ENCODE measurements at regions not wholly inside any gene's neighbourhood (a gene's known extent, or its start where the extent isn't known, plus 50 kb on each side); places are given as distances from the start of the nearest gene placed in this dataset.
"Not testable (repeated sequence)": the region's sequence is repeated elsewhere in the genome, so short reads cannot be mapped to it uniquely, and the experiment has no call there.

DNA sequence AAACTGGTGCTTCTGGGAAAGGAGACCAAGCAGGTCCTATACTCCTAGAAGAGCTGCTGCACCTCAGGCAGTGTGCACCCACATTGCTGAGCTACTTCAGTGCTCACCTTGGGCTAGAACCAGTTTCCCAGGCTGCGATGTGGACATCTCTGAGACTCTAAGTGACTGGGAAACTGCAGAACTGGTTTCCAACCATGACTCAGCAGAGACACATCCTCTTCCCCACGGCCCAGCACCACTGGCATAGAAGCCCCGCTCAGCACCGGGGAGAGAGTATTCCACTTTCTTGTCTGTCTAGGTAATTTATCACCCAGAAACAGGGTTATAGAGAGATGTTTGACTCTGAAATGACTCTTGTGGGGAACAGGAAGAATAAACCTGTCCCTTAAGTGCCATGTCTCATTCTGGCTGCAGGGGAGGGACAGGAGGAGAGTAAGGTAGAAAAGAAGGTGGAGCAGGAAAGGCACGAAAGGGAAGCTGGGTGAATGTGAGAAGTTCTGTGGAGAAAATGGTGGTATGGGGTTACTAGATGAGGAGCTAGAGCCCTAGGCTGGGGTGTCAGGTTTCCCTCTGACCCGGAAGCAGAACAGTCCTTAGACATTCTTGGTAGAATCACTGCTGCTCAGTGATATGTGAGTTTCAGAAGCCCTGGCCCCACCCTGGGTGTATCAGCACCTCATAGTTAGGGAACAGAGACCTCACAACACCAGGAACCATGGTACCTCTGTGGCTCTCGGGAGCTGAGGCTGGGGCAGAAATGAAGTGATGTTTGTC, 340.4 kb upstream of the NCAM1 start:
- TF ChIP-seq, protein P1, sequence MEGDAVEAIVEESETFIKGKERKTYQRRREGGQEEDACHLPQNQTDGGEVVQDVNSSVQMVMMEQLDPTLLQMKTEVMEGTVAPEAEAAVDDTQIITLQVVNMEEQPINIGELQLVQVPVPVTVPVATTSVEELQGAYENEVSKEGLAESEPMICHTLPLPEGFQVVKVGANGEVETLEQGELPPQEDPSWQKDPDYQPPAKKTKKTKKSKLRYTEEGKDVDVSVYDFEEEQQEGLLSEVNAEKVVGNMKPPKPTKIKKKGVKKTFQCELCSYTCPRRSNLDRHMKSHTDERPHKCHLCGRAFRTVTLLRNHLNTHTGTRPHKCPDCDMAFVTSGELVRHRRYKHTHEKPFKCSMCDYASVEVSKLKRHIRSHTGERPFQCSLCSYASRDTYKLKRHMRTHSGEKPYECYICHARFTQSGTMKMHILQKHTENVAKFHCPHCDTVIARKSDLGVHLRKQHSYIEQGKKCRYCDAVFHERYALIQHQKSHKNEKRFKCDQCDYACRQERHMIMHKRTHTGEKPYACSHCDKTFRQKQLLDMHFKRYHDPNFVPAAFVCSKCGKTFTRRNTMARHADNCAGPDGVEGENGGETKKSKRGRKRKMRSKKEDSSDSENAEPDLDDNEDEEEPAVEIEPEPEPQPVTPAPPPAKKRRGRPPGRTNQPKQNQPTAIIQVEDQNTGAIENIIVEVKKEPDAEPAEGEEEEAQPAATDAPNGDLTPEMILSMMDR (IDR thresholded peaks at IDR 0.05; ENCODE audit: insufficient read depth, missing control alignments), result no peak
- DNase-seq (ENCODE audit: insufficient read length, low spot score), result no peak
- no peak for FAIRE-seq

DNA sequence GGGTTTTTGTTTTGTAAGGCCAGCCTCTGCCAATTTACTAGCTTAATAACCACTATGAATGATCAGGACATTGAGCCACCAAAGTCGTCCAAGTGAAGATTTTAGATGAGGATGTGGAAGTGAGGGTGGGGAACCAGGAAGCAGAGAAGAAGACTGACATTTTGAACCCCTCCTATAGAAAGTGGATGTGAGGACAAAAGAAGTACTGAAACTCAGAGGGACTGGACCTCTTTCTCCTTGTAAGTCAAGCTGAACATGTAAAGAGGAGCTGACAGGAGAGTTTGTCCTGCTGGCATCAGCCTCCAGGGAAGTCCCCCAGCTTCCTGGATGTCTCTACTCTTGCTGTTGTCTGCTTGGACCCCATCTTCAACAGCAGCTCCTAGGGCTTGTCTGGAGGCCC, 338.2 kb upstream of the NCAM1 start:
- no peak for FAIRE-seq
- TF ChIP-seq, protein P1 (IDR thresholded peaks at IDR 0.05; ENCODE audit: insufficient read depth, missing control alignments), result no peak
- DNase-seq (ENCODE audit: insufficient read length, low spot score), result no peak

DNA sequence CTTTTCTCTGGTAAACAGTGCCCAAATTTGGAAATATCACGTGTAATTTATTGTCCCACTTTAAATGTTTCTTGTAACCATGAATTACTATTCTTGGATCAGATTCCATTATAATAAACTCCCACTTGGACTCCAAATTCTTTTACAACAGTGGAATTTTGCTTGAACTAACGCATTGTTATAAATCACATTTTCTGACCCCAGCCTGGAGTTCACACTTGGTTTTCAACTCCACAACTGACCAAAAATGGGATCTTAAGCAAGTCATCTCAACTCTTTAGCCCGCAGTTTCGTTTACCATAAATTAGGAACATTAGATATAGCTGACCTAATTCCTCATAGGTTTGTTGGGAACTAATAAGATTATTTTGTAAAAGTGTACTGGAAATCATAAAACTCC, 336.8 kb upstream of the NCAM1 start:
- FAIRE-seq (no peak), DNase-seq (ENCODE audit: insufficient read length, low spot score) (no peak)
- TF ChIP-seq, protein P1 (IDR thresholded peaks at IDR 0.05; ENCODE audit: insufficient read depth, missing control alignments), result no peak

DNA sequence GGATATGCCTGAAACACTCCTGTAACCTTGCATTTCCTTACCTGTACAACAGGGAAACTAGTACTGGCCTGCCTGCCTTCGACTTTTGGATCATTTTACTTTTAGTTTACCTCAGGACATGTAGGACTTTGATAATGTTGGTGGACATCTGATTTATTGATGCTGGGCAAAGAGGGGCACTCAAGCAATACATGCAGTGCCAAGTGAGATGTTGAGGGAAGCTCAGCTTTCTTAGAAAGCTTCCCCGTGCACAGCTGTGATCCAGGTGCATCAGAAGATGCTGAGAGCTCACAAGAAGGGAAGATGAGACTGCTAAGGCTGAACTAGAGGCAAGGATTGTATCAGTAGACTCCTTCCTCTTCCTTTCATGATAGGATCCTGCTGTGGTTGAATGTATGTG, 336.2 kb upstream of the NCAM1 start:
- DNase-seq (ENCODE audit: insufficient read length, low spot score); FAIRE-seq: not testable (repeated sequence)

DNA sequence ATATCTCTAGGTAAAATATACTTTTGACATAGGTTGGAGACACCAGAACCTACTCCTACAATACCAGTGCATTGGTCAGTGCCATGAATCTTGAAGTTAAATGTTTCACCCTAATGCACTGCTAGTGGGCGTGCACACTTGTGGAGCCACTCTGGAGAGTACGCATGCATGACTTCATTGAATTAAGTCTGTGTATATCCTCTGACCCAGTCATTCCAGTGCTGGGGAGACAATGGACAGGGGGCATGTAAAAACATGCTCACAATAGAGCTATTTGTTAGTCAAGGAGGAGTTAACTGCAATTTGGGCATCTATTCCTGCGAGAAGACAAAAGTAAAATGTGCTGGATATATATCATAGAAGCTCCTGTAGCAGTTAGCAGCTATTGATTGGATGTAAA, 335.4 kb upstream of the NCAM1 start:
- FAIRE-seq (no peak), DNase-seq (ENCODE audit: insufficient read length, low spot score) (no peak)
- TF ChIP-seq, protein P1 (IDR thresholded peaks at IDR 0.05; ENCODE audit: insufficient read depth, missing control alignments), result no peak

DNA sequence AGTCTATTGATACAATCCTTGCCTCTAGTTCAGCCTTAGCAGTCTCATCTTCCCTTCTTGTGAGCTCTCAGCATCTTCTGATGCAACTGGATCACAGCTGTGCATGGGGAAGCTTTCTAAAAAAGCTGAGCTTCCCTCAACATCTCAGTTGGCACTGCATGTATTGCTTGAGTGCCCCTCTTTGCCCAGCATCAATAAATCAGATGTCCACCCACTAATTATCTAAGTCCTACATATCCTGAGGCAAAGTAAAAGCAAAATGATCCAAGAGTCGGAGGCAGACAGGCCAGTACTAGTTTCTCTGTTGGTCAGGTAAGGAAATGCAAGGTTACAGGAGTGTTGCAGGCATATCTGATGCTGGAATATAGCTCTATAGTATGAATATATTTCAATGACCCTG, 334.5 kb upstream of the NCAM1 start:
- no peak for FAIRE-seq
- TF ChIP-seq, protein P1 (IDR thresholded peaks at IDR 0.05; ENCODE audit: insufficient read depth, missing control alignments), result no peak
- DNase-seq (ENCODE audit: insufficient read length, low spot score), result no peak

DNA sequence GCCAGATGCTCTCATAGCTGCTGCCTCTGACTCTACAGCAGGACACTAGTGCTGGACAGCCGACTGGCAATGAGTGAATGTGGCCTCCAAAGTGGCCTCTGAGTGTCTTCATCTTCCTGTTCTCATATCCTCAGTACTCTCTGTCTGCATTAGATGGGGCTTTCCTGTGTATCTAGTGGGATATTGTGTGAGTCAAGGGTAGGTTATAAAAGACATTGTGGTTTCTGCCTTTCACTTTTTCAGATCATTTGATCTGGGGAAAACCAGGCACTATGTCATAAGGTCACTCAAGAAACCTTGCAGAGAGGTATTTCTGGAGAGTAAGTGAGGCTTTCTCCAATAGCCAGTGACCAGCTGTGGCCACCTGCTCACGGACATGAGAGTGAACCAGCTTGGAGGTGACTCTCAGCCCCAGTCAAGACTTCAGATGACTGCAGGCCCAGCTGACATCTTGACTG, 333.6 kb upstream of the NCAM1 start:
- FAIRE-seq (no peak), DNase-seq (ENCODE audit: insufficient read length, low spot score) (no peak)

More for the DNA sequence above, 333.6 kb upstream of the NCAM1 start:
- TF ChIP-seq, protein P1 (IDR thresholded peaks at IDR 0.05; ENCODE audit: insufficient read depth, missing control alignments), result no peak

Measured in D721Med (cell line).